Epidermal melanocyte (primary cell): ENCODE measurements at regions not wholly inside any gene's neighbourhood (a gene's known extent, or its start where the extent isn't known, plus 50 kb on each side); places are given as distances from the start of the nearest gene placed in this dataset.

Experiments used
- DNase-seq: peaks from one replicate; pipeline ENCODE4 v3.0.0; 2011; ENCODE audit warnings: low spot score; ENCODE audit not compliant: insufficient read length

DNA sequence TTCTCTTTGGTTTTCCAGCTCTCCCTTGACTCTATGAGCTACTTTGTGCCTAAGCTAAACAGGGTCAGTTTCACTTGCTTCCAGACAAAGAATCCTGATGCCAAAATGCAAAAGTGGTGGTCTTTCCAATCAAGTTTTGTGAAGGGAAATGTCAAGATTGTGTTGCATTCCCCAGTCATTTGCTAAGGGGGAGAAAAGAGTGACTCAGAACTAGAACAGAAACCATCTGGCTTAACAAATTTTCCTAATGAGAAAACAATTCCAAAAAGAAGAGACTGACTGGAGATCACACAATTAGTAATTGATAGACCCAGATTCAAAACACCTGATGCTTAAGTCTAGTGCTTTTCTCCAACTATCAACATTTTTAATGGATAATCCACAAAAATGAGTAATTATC, 235.1 kb upstream of the DIO2 start:
- no peak for DNase-seq

- no peak for DNase-seq
These were observed 234.3 kb upstream of the DIO2 start for GRCh38 chr14:80445605-80446004.

DNA sequence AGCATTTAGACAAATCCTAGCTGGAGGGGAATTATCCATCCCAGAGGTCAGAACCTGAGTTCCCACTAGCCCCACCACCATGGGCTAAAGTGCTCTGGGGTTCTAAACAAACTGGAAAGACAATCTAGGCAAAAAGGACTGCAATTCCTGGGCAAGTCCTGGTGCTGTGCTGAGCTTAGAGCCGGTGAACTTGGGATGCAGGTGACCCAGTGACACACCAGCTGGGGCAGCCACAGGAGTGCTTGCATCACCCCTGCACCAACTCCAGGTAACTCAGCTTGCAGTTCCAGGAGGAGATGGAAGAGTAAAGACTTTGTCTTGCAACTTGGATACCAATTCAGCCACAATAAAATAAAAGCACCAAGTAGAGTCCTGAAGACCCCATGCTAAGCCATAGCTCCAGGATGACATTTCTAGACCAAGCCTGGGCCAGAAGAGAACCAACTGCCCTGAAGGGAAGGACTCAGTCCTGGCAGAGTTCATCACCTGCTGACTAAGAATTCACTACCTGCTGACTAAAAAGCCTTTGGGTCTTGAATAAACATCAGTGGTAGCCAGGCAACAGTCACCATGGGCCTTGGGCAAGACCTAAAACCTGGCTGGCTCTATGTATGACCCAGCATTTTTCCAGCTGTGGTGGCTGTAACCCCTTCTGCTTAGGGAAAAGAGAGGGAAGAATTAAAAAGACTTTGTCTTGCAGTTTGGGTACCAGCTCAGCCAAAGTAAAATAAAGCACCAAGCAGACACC, 223.4 kb upstream of the DIO2 start:
- no peak for DNase-seq

GRCh38 chr14:80433811-80434210, 222.5 kb upstream of the DIO2 start:
- DNase-seq, result no peak

- DNase-seq, result no peak
These were observed 217.4 kb upstream of the DIO2 start for GRCh38 chr14:80428671-80429070.

DNA sequence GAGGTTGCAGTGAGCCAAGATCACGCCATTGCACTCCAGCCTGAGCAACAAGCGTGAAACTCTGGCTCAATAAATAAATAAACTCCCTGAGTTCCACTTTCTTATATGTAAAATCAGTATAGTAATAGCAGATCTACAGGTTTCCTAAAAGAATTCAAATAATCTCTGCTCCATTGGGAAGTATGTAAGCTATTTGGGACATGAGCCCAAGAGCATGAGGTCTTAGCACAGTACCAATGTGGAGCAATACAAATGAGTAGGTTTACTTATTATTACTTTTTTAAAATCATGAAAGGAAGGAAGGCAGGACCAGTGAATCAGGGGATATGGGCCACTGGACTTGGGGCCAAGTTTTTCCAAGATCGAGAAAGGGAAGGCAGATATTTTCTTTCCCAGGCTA, 216.9 kb upstream of the DIO2 start:
- DNase-seq, result no peak

GRCh38 chr14:80427101-80427500, 215.8 kb upstream of the DIO2 start:
- no peak for DNase-seq

- no peak for DNase-seq
These were observed 215.4 kb upstream of the DIO2 start for GRCh38 chr14:80426683-80427082.

GRCh38 chr14:80425686-80426085, 214.4 kb upstream of the DIO2 start:
- no peak for DNase-seq

DNA sequence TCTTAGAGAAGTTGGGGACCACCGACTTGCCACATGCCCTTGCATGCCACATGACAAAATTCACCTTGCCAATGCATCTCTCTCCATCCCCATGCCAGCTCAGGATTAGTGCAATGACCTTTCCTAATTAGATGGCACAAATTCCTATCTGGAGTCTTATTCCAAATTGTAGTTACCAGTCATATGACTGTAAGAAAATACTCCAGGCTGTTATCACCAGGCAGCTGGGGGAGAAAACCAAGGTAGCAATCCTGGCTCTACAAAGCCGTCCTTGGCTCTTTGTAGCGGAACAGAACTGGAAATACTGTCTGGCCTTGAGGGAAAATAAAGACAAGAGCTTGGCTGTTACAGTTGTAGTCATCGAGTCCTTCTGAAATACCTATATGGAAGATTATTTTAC, 208.5 kb upstream of the DIO2 start:
- no peak for DNase-seq

GRCh38 chr14:80419345-80419744, 208.0 kb upstream of the DIO2 start:
- no peak for DNase-seq

GRCh38 chr14:80415636-80416035, 204.3 kb upstream of the DIO2 start:
- DNase-seq, result no peak

DNA sequence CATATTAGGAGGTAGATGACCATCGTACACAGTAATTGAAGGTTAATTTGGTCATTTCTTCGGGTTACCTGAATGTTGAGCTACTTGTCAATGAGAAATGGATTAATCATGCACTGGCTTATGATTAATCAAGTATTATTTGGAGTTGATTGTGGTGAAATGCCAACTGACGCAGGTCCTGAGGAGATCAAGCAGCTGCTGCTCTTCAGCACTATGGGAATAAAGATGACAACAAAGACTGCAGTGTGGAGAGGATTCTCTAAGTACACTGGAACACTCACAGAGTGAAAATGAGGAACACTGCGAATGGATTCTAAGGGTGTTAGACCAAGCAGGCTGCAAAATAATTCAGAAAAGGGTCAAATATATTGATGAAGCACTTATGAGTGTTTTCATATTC, 202.8 kb upstream of the DIO2 start:
- no peak for DNase-seq

DNA sequence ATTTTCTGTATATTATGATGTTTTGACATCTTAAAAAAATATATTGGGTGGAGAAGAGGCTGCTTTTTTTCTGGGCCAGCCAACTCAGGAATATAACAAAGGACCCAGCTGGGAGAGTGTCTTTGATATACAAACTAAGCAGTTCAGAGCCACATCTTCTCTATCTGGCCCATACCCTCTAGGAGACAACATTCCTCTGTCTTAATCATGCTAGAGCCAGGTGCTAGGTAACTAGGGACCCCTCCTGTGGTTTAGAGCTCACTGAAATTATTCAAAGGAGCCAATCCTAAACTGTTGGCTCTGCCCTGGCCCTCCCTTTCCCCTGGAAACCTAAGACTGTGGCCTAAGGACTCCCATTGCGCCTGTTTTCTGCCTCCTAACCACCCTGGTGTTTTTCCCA, 193.1 kb upstream of the DIO2 start:
- DNase-seq, result no peak

DNA sequence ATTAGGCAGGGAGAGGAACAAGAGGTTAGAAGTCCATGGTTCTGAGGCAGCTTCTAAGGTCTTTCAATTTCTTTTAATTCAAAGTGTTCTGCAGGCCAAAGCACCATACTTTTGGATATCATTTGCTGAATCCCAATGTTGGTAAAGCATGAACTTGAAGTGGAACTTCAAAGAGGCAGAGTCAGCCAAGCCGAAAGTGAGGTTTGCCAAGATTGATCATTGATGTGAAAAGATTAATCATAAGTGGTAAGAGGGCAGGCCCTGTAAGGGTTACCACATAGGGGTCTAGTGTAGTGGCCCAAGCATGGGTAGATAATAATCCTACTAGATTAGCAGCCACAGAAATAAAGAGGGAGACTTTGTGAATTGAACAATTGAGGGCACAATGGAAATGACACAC, 191.7 kb upstream of the DIO2 start:
- DNase-seq, result no peak

- no peak for DNase-seq
These were observed 183.7 kb upstream of the DIO2 start for GRCh38 chr14:80395031-80395430.

GRCh38 chr14:80393766-80394165, 182.5 kb upstream of the DIO2 start:
- DNase-seq, result no peak

- no peak for DNase-seq
These were observed 179.6 kb upstream of the DIO2 start for GRCh38 chr14:80390906-80391305.

GRCh38 chr14:80388980-80389711, 177.8 kb upstream of the DIO2 start:
- DNase-seq, result no peak

DNA sequence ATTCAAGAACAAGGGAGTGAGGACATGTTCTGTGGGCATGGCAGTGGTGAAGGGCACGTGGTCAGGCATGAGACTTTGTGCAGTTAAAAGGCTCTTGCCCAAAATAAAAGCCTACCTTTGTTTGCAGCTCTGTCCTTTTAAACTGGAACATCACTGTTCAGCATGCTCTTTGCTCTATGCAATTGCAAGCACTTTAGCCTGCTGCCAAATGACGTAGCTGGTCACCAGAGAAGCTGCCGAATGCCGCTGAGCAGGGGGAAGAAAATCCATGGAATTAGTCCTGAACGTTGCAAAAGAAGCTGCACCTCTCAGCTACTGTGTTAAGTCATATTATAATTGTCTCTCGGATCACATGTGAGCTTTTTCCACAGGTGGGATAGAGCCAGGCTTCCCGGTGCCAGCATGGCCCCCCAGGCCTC, 176.3 kb upstream of the DIO2 start:
- no peak for DNase-seq

DNA sequence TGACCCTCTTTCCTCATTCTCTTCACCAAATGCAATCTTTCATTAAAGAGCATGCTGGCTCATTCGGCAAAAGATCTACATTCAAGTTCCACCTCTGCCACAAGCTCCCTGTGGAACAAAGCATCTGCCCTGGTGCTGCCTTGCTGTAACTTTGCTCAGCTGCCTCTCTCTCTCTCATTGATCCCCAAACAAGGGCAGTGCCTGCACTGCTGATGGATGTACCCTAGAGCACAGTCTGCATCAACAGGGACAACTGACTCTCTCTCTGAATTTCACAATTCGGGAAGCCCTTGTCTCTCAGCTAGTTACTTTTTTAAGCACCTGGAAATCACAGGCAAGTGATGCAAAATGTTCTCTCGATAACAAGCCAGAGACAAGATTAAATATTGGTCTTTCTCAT, 174.0 kb upstream of the DIO2 start:
- no peak for DNase-seq

DNA sequence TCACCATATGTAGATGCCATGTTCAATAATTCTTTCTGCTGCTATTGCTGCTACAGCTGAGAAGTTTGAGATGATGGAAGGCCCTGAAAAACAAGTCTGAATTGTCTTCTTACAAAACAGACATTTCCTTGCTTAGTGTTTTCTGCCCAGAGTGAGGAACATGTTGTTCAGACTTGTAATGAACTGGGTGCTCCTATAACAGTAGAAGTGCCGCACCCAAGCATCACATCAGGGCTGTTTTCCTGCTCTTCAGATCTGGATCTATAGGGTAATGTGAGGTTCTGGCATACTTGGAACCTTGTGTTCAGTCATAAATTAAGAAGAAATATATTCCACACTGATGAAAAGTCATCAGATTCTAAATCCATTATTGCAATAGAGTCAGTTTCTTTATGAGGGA, 171.9 kb upstream of the DIO2 start:
- no peak for DNase-seq

DNA sequence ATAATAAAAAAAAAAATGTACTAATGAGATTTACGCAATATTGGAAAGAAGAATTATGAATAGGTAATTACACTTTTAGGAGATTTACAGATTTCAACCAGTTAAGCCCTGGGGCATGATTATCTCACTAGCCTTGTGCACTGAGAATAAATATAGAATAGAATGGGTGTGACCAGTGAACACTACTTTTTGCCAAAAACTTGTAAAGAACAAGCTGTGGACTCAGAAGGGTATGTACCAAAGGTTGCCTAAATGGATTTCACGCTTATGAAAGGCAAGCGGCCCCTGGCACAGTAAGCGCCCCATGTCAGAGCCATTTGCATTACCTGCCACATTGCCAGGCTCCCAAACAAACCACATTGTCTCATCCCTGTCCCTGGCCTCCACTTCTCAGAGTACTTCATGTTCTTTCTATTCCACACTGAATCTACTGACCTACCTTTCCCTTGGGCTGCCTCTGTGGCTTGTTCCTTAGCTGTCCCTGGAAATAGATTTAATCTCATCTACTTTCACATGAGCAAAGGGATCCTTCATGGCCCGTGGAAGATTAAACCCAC, 170.6 kb upstream of the DIO2 start:
- DNase-seq, result no peak
